Large intestine (tissue), 3 donors: ENCODE measurements at regions not wholly inside any gene's neighbourhood (a gene's known extent, or its start where the extent isn't known, plus 50 kb on each side); places are given as distances from the start of the nearest gene placed in this dataset.

ENCODE experiments used
- DNase-seq, 2 donors: peaks; one replicate each; pipeline versions ENCODE4 v3.0.0 to v3.0.0-alpha.2; 2013
- H3K27ac ChIP-seq: one replicate; pipeline ENCODE4 v1.5.1; 2013; ENCODE audit warnings: low read length
- H3K27me3 ChIP-seq: 2 replicates; pipeline ENCODE4 v1.6.1; 2013; ENCODE audit warnings: low read length; ENCODE audit not compliant: control insufficient read depth, insufficient read depth
- H3K36me3 ChIP-seq: 2 replicates; pipeline ENCODE4 v1.6.1; 2013; ENCODE audit warnings: low read length; ENCODE audit not compliant: control insufficient read depth, insufficient read depth
- H3K4me1 ChIP-seq: one replicate; pipeline ENCODE4 v1.6.1; 2013; ENCODE audit warnings: low read length; ENCODE audit not compliant: control insufficient read depth, insufficient read depth
- H3K4me3 ChIP-seq: one replicate; pipeline ENCODE4 v1.5.1; 2013; ENCODE audit warnings: low read length
- H3K9me3 ChIP-seq: one replicate; pipeline ENCODE4 v1.6.1; 2013; ENCODE audit warnings: mild to moderate bottlenecking, low read depth, low read length, moderate library complexity; ENCODE audit not compliant: control insufficient read depth
- WGBS: methylation state at CpG from one replicate; pipeline ENCODE4 v1.1.5; 2013; ENCODE audit warnings: low lambda C conversion rate; ENCODE audit not compliant: insufficient coverage; 5-methylcytosine and 5-hydroxymethylcytosine counted together

DNA sequence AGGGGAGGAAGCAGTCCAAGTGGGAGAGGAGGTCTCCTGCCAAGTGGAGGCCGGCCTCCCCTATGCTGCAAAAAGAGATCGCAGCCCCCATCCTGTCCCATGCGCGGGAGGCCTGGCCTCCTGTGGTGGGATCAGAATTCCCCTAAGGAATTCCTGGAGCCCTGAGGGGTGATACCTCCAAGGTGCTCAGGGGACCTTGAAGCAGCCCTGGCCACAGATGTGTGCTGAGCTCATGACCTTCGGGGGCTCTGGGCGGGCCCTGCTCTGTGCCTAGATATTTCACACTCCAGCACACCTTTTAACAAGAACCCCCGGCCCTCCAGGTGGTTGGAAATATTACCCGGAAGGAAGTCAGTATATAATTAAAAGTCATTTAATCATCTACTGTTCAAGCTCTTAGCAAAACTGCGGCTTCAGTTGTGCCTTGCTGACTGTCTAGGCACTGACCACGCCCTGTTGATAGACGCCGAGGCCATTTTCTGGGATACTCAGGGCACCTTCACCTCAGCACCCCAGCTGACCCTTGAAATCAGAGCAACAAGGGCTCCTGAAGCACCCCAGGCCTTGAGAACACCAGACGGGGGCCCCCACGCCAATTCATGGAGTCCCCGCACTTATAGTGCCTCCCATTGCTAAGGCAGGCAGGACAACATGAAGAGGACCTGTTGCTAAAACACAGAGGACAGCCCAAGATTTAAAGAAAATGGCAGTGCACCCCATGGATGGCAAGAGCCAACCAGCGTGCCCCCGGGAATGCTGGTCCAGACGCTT is 119.1 kb downstream of the NDUFA10 start:
- H3K4me1 ChIP-seq: no peaks in the 10 kb centered on the region
- H3K4me3 ChIP-seq: no peak overlapping the region
- no peaks in the 10 kb centered on the region for H3K27me3 ChIP-seq
- DNase-seq: no peak
- no peaks in the 10 kb centered on the region for H3K9me3 ChIP-seq
- WGBS: no CpG with 5 or more reads among the region's 18 CpGs
- no peak overlapping the region for H3K27ac ChIP-seq
- H3K36me3 ChIP-seq: no peaks in the 10 kb centered on the region

GRCh38 chr2:239905306-239905705 is 119.8 kb downstream of the NDUFA10 start:
- WGBS: no CpG with 5 or more reads among the region's 20 CpGs
- Histone ChIP-seq H3K4me1 (no peaks in the 10 kb centered on the region), H3K27me3 (no peaks in the 10 kb centered on the region)

DNA sequence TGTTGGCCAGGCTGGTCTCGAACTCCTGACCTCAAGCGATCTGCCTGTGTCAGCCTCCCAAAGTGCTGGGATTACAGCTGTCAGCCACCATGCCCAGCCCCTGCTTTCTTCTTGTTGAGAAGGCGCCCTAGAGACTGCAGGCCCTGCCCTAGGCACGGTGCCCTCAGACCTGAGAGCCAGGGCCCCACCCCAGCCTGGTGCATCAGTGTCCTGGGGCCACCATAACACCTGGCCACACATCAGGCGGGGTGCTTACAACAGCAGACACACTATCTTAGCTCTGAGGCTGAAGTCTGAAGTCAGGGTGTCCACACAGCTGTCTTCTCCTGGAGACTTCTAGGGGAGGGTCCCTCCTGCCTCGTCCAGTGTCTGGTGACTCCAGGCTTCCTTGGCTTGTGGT is 120.6 kb downstream of the NDUFA10 start:
- Histone ChIP-seq H3K27me3 (no peaks in the 10 kb centered on the region), H3K4me3 (no peak overlapping the region), H3K4me1 (no peaks in the 10 kb centered on the region), H3K36me3 (no peaks in the 10 kb centered on the region), H3K27ac (no peak overlapping the region), H3K9me3 (no peaks in the 10 kb centered on the region)
- whole genome bisulfite sequencing: no CpG with 5 or more reads among the region's 6 CpGs
- no peak for DNase-seq

More at GRCh38 chr2:239905306-239905705, 119.8 kb downstream of the NDUFA10 start:
- no peak overlapping the region for H3K27ac ChIP-seq
- no peaks in the 10 kb centered on the region for H3K9me3 ChIP-seq
- no peak overlapping the region for H3K4me3 ChIP-seq
- DNase-seq: no peak
- H3K36me3 ChIP-seq: no peaks in the 10 kb centered on the region

GRCh38 chr2:239903803-239904202 is 121.3 kb downstream of the NDUFA10 start:
- no peak overlapping the region for H3K27ac ChIP-seq
- H3K9me3 ChIP-seq: no peaks in the 10 kb centered on the region
- no peak for DNase-seq
- H3K4me3 ChIP-seq: no peak overlapping the region
- no peaks in the 10 kb centered on the region for H3K27me3 ChIP-seq
- WGBS: no CpG with 5 or more reads among the region's 6 CpGs
- no peaks in the 10 kb centered on the region for H3K4me1 ChIP-seq
- H3K36me3 ChIP-seq: no peaks in the 10 kb centered on the region

- no peak for DNase-seq
- WGBS: 100% methylated on average over 2 of the region's 8 CpGs
- H3K4me3 ChIP-seq: no peak overlapping the region
- no peak overlapping the region for H3K27ac ChIP-seq
- H3K9me3 ChIP-seq: no peaks in the 10 kb centered on the region
- no peaks in the 10 kb centered on the region for H3K36me3 ChIP-seq
- no peaks in the 10 kb centered on the region for H3K27me3 ChIP-seq
- H3K4me1 ChIP-seq: no peaks in the 10 kb centered on the region
Observed at GRCh38 chr2:239903210-239903609, 121.9 kb downstream of the NDUFA10 start.

DNA sequence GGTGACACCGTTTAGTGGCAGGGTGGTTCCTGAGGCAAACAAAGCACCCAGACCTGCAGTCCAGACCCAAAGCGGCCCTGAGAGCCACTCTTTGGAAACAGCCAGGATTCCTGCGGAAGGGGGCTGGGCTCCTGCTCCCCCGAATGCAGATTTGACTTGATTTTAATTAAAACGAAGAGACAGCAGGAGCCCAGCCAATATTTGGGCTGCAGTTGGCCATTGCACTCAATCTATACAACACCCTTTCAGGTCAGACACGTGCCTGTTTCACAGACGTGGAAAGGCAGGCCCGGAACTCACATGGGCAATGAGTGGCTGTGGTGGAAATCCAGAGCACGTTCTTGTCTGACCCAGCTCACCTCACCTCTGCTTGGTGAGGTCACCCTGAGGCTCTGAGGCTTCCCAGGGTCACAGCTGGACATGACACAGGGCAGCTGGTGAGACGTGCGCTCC is 122.4 kb downstream of the NDUFA10 start:
- no peaks in the 10 kb centered on the region for H3K27me3 ChIP-seq
- no peaks in the 10 kb centered on the region for H3K4me1 ChIP-seq
- no CpG with 5 or more reads among the region's 11 CpGs for WGBS
- no peak for DNase-seq
- no peak overlapping the region for H3K4me3 ChIP-seq
- H3K36me3 ChIP-seq: no peaks in the 10 kb centered on the region
- no peaks in the 10 kb centered on the region for H3K9me3 ChIP-seq
- no peak overlapping the region for H3K27ac ChIP-seq

- no peak for DNase-seq
- no peaks in the 10 kb centered on the region for H3K9me3 ChIP-seq
- WGBS: no CpG with 5 or more reads among the region's 13 CpGs
- H3K4me3 ChIP-seq: no peak overlapping the region
- H3K36me3 ChIP-seq: no peaks in the 10 kb centered on the region
- H3K27ac ChIP-seq: no peak overlapping the region
- H3K4me1 ChIP-seq: no peaks in the 10 kb centered on the region
- H3K27me3 ChIP-seq: peaks cover 3% of the 10 kb centered on the region
Observed at GRCh38 chr2:239898292-239898925, 126.7 kb downstream of the NDUFA10 start.

DNA sequence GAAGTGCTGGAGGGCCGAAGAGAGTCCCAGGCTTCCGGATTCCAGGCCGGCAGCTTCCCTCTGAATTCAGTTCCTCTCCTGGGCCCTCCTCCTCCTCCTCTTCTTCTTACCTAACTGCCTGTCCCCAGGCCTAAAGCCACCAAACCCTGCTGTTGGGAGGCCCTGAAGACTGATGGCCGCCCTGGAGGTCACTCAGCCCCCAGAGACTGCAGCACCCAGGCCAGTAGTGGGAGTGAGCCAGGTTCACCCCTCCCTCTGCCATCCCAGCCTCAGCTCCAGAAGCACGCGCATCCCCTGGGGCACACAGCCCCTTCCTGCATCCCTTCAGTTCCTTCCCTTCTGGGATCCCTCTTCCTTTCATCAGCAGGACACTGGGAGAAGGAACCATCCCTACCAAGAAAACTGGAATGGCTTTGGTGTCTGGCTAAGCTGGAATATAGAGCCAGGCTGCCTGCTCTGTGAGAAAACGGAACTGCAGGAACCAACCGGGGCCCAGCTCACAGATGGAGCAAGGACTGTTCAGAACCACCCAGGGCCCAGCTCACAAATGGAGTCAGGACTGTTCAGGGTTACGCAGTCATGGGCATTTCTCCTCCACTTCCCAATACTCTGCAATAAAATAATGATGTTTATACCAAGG is 127.4 kb downstream of the NDUFA10 start:
- WGBS: no CpG with 5 or more reads among the region's 9 CpGs
- no peak overlapping the region for H3K27ac ChIP-seq
- peaks cover 3% of the 10 kb centered on the region for H3K27me3 ChIP-seq
- no peaks in the 10 kb centered on the region for H3K9me3 ChIP-seq
- no peaks in the 10 kb centered on the region for H3K4me1 ChIP-seq
- no peak overlapping the region for H3K4me3 ChIP-seq
- no peaks in the 10 kb centered on the region for H3K36me3 ChIP-seq
- DNase-seq: no peak

DNA sequence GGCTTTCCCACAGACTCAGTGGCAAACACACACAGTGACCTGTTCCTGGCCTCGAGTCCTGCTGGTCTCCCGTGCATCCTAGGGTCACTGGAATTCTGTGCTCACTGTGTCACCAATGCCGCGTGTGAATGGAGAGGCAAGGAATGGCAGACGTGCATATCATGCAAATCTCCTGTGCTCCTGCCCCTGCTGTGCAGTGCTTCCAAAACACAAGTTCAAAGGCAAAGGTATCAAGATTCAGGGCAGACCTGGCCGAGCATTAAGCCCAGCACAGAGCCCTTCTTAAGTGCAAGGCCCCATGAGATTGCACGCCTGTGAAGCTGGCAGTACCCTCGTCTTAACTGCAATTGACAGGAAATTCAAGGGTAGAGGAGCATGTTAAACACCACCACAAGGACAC is 129.1 kb downstream of the NDUFA10 start:
- DNase-seq: no peak
- no CpG with 5 or more reads among the region's 8 CpGs for WGBS
- peaks cover 3% of the 10 kb centered on the region for H3K27me3 ChIP-seq

DNA sequence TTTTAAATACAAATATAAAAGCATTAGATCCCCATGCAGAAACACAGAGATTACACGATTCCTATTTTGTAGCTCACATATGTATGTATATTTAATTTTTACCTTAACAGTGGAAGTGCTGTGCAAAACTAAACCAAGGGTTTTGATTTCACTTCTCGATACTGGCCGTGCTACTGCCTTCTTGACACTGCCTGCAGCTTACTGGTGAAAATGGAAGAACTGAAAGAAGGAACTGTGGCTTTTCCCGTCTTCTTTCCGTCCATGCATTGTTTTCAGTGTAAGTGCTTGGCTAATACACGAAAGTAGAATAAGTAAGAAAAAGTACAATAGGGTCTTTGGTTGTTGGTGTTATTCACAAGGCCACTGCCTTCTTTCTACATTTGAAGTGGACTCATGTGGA is 129.5 kb downstream of the NDUFA10 start:
- no peak for DNase-seq
- Histone ChIP-seq H3K4me3 (no peak overlapping the region), H3K9me3 (no peaks in the 10 kb centered on the region), H3K4me1 (no peaks in the 10 kb centered on the region), H3K27me3 (peaks cover 3% of the 10 kb centered on the region), H3K27ac (no peak overlapping the region), H3K36me3 (no peaks in the 10 kb centered on the region)
- 85% methylated on average over 4 of the region's 6 CpGs for WGBS

More for the DNA sequence above, 129.1 kb downstream of the NDUFA10 start:
- Histone ChIP-seq H3K4me3 (no peak overlapping the region), H3K36me3 (no peaks in the 10 kb centered on the region), H3K4me1 (no peaks in the 10 kb centered on the region), H3K27ac (no peak overlapping the region), H3K9me3 (no peaks in the 10 kb centered on the region)
